ENCODE measurements at regions not wholly inside any gene's neighbourhood (a gene's known extent, or its start where the extent isn't known, plus 50 kb on each side); places are given as distances from the start of the nearest gene placed in this dataset.

- Mint-ChIP-seq H3K27me3 (no peaks in the 10 kb centered on the region), H3K4me1 (no peaks in the 10 kb centered on the region), H3K36me3 (no peaks in the 10 kb centered on the region), H3K4me3 (no peak overlapping the region), H3K9me3 (peaks cover 0 to 4% (median 0%) of the 10 kb centered on the region in 7 donors), H3K27ac (no peak overlapping the region)
- no peaks in the 10 kb centered on the region for H3K36me3 ChIP-seq (ENCODE audit: control insufficient read depth, insufficient read depth, low read length)
- no peaks in the 10 kb centered on the region for H3K4me1 ChIP-seq (ENCODE audit: control insufficient read depth, insufficient read depth, low read length, poor library complexity, severe bottlenecking)
- H3K27ac ChIP-seq (ENCODE audit: insufficient read depth, low read length, poor library complexity, severe bottlenecking), result no peak overlapping the region
- ATAC-seq (ENCODE audit: low read depth in 2 of 2) (no peak), DNase-seq (no peak)
- H3K4me3 ChIP-seq (ENCODE audit: low read depth, low read length), result no peak overlapping the region
- H3K9me3 ChIP-seq (ENCODE audit: control insufficient read depth in 2 of 2, low read length in 2 of 2), result no peaks in the 10 kb centered on the region
- H3K27me3 ChIP-seq (ENCODE audit: control insufficient read depth, insufficient read depth, low read length), result no peaks in the 10 kb centered on the region
These were observed 634.4 kb upstream of the WWC1 start for GRCh38 chr5:167657016-167657415.

- Histone ChIP-seq H3K27ac (ENCODE audit: insufficient read depth, low read length, poor library complexity, severe bottlenecking) (no peak overlapping the region), H3K9me3 (ENCODE audit: control insufficient read depth in 2 of 2, low read length in 2 of 2) (no peaks in the 10 kb centered on the region), H3K36me3 (ENCODE audit: control insufficient read depth, insufficient read depth, low read length) (no peaks in the 10 kb centered on the region), H3K4me3 (ENCODE audit: low read depth, low read length) (no peak overlapping the region), H3K27me3 (ENCODE audit: control insufficient read depth, insufficient read depth, low read length) (no peaks in the 10 kb centered on the region), H3K4me1 (ENCODE audit: control insufficient read depth, insufficient read depth, low read length, poor library complexity, severe bottlenecking) (no peaks in the 10 kb centered on the region)
- no peak for ATAC-seq (ENCODE audit: low read depth in 2 of 2)
- Mint-ChIP-seq H3K27me3 (no peaks in the 10 kb centered on the region), H3K27ac (no peak overlapping the region), H3K4me3 (no peak overlapping the region), H3K9me3 (peaks cover 0 to 2% (median 0%) of the 10 kb centered on the region in 7 donors), H3K4me1 (no peaks in the 10 kb centered on the region), H3K36me3 (no peaks in the 10 kb centered on the region)
- no peak for DNase-seq
These were observed 632.6 kb upstream of the WWC1 start for GRCh38 chr5:167658889-167659288.

- no peak for DNase-seq
- H3K27ac Mint-ChIP-seq, result no peak overlapping the region
- Histone ChIP-seq H3K4me1 (ENCODE audit: control insufficient read depth, insufficient read depth, low read length, poor library complexity, severe bottlenecking) (no peaks in the 10 kb centered on the region), H3K9me3 (ENCODE audit: control insufficient read depth in 2 of 2, low read length in 2 of 2) (no peaks in the 10 kb centered on the region), H3K4me3 (ENCODE audit: low read depth, low read length) (no peak overlapping the region), H3K27ac (ENCODE audit: insufficient read depth, low read length, poor library complexity, severe bottlenecking) (no peak overlapping the region), H3K27me3 (ENCODE audit: control insufficient read depth, insufficient read depth, low read length) (no peaks in the 10 kb centered on the region), H3K36me3 (ENCODE audit: control insufficient read depth, insufficient read depth, low read length) (no peaks in the 10 kb centered on the region)
- ATAC-seq (ENCODE audit: low read depth in 2 of 2), result no peak
- H3K4me1 Mint-ChIP-seq, result no peaks in the 10 kb centered on the region
- H3K36me3 Mint-ChIP-seq, result no peaks in the 10 kb centered on the region
- H3K9me3 Mint-ChIP-seq, result peaks cover 0 to 4% (median 0%) of the 10 kb centered on the region in 7 donors
- no peak overlapping the region for H3K4me3 Mint-ChIP-seq
- H3K27me3 Mint-ChIP-seq, result no peaks in the 10 kb centered on the region
These were observed 629.8 kb upstream of the WWC1 start for GRCh38 chr5:167661605-167662004.

- Mint-ChIP-seq H3K4me3 (no peak overlapping the region), H3K27ac (no peak overlapping the region), H3K36me3 (no peaks in the 10 kb centered on the region), H3K27me3 (no peaks in the 10 kb centered on the region), H3K4me1 (no peaks in the 10 kb centered on the region), H3K9me3 (peaks cover 0 to 5% (median 0%) of the 10 kb centered on the region in 7 donors)
- Histone ChIP-seq H3K4me1 (ENCODE audit: control insufficient read depth, insufficient read depth, low read length, poor library complexity, severe bottlenecking) (no peaks in the 10 kb centered on the region), H3K27ac (ENCODE audit: insufficient read depth, low read length, poor library complexity, severe bottlenecking) (no peak overlapping the region), H3K9me3 (ENCODE audit: control insufficient read depth in 2 of 2, low read length in 2 of 2) (no peaks in the 10 kb centered on the region), H3K4me3 (ENCODE audit: low read depth, low read length) (no peak overlapping the region), H3K36me3 (ENCODE audit: control insufficient read depth, insufficient read depth, low read length) (no peaks in the 10 kb centered on the region), H3K27me3 (ENCODE audit: control insufficient read depth, insufficient read depth, low read length) (no peaks in the 10 kb centered on the region)
- DNase-seq (no peak), ATAC-seq (ENCODE audit: low read depth in 2 of 2) (no peak)
These were observed 627.1 kb upstream of the WWC1 start for GRCh38 chr5:167664222-167664804.

- Mint-ChIP-seq H3K9me3 (peaks cover 0 to 7% (median under 1%) of the 10 kb centered on the region in 7 donors), H3K27ac (no peak overlapping the region), H3K4me3 (no peak overlapping the region), H3K36me3 (no peaks in the 10 kb centered on the region), H3K4me1 (no peaks in the 10 kb centered on the region), H3K27me3 (no peaks in the 10 kb centered on the region)
- Histone ChIP-seq H3K36me3 (ENCODE audit: control insufficient read depth, insufficient read depth, low read length) (no peaks in the 10 kb centered on the region), H3K27ac (ENCODE audit: insufficient read depth, low read length, poor library complexity, severe bottlenecking) (no peak overlapping the region), H3K4me3 (ENCODE audit: low read depth, low read length) (no peak overlapping the region), H3K4me1 (ENCODE audit: control insufficient read depth, insufficient read depth, low read length, poor library complexity, severe bottlenecking) (no peaks in the 10 kb centered on the region), H3K9me3 (ENCODE audit: control insufficient read depth in 2 of 2, low read length in 2 of 2) (no peaks in the 10 kb centered on the region), H3K27me3 (ENCODE audit: control insufficient read depth, insufficient read depth, low read length) (no peaks in the 10 kb centered on the region)
- ATAC-seq (ENCODE audit: low read depth in 2 of 2) (no peak), DNase-seq (no peak)
These were observed 625.5 kb upstream of the WWC1 start for GRCh38 chr5:167665841-167666375.

- no peak overlapping the region for H3K27ac Mint-ChIP-seq
These were observed 620.3 kb upstream of the WWC1 start for GRCh38 chr5:167671176-167671575.

GRCh38 chr5:167673942-167674341 lies 617.5 kb upstream of the WWC1 start:
- no peak overlapping the region for H3K4me3 ChIP-seq (ENCODE audit: low read depth, low read length)
- H3K9me3 ChIP-seq (ENCODE audit: control insufficient read depth in 2 of 2, low read length in 2 of 2), result no peaks in the 10 kb centered on the region
- Mint-ChIP-seq H3K4me1 (peaks cover 0 to 4% (median 0%) of the 10 kb centered on the region in 4 donors), H3K4me3 (no peak overlapping the region), H3K36me3 (no peaks in the 10 kb centered on the region), H3K9me3 (peaks cover 0 to 16% (median 5%) of the 10 kb centered on the region in 7 donors), H3K27ac (no peak overlapping the region), H3K27me3 (no peaks in the 10 kb centered on the region)
- no peaks in the 10 kb centered on the region for H3K36me3 ChIP-seq (ENCODE audit: control insufficient read depth, insufficient read depth, low read length)
- no peaks in the 10 kb centered on the region for H3K4me1 ChIP-seq (ENCODE audit: control insufficient read depth, insufficient read depth, low read length, poor library complexity, severe bottlenecking)
- no peaks in the 10 kb centered on the region for H3K27me3 ChIP-seq (ENCODE audit: control insufficient read depth, insufficient read depth, low read length)
- ATAC-seq (ENCODE audit: low read depth in 2 of 2) (no peak), DNase-seq (no peak)
- no peak overlapping the region for H3K27ac ChIP-seq (ENCODE audit: insufficient read depth, low read length, poor library complexity, severe bottlenecking)

More at GRCh38 chr5:167671176-167671575, 620.3 kb upstream of the WWC1 start:
- DNase-seq (no peak), ATAC-seq (ENCODE audit: low read depth in 2 of 2) (no peak)
- Histone ChIP-seq H3K27ac (ENCODE audit: insufficient read depth, low read length, poor library complexity, severe bottlenecking) (no peak overlapping the region), H3K4me1 (ENCODE audit: control insufficient read depth, insufficient read depth, low read length, poor library complexity, severe bottlenecking) (no peaks in the 10 kb centered on the region), H3K4me3 (ENCODE audit: low read depth, low read length) (no peak overlapping the region), H3K36me3 (ENCODE audit: control insufficient read depth, insufficient read depth, low read length) (no peaks in the 10 kb centered on the region), H3K9me3 (ENCODE audit: control insufficient read depth in 2 of 2, low read length in 2 of 2) (no peaks in the 10 kb centered on the region), H3K27me3 (ENCODE audit: control insufficient read depth, insufficient read depth, low read length) (no peaks in the 10 kb centered on the region)
- Mint-ChIP-seq H3K27me3 (no peaks in the 10 kb centered on the region), H3K4me3 (no peak overlapping the region), H3K36me3 (no peaks in the 10 kb centered on the region), H3K4me1 (peaks cover 0 to 1% (median 0%) of the 10 kb centered on the region in 4 donors), H3K9me3 (peaks cover 0 to 7% (median 4%) of the 10 kb centered on the region in 7 donors)

GRCh38 chr5:167678481-167678880 lies 613.0 kb upstream of the WWC1 start:
- no peaks in the 10 kb centered on the region for H3K9me3 ChIP-seq (ENCODE audit: control insufficient read depth in 2 of 2, low read length in 2 of 2)
- DNase-seq (no peak), ATAC-seq (ENCODE audit: low read depth in 2 of 2) (no peak)
- no peak overlapping the region for H3K27ac Mint-ChIP-seq
- H3K4me1 Mint-ChIP-seq, result peaks cover 0 to 4% (median 0%) of the 10 kb centered on the region in 4 donors
- H3K27ac ChIP-seq (ENCODE audit: insufficient read depth, low read length, poor library complexity, severe bottlenecking), result no peak overlapping the region
- no peaks in the 10 kb centered on the region for H3K36me3 ChIP-seq (ENCODE audit: control insufficient read depth, insufficient read depth, low read length)
- no peak overlapping the region for H3K4me3 Mint-ChIP-seq
- H3K4me1 ChIP-seq (ENCODE audit: control insufficient read depth, insufficient read depth, low read length, poor library complexity, severe bottlenecking), result no peaks in the 10 kb centered on the region
- H3K27me3 Mint-ChIP-seq, result no peaks in the 10 kb centered on the region
- H3K4me3 ChIP-seq (ENCODE audit: low read depth, low read length), result no peak overlapping the region
- H3K9me3 Mint-ChIP-seq, result peaks cover 2 to 21% (median 11%) of the 10 kb centered on the region in 7 donors
- H3K36me3 Mint-ChIP-seq, result no peaks in the 10 kb centered on the region
- no peaks in the 10 kb centered on the region for H3K27me3 ChIP-seq (ENCODE audit: control insufficient read depth, insufficient read depth, low read length)
